Neuron (in vitro differentiated cells): ENCODE measurements at regions not wholly inside any gene's neighbourhood (a gene's known extent, or its start where the extent isn't known, plus 50 kb on each side); places are given as distances from the start of the nearest gene placed in this dataset.
"Not testable (repeated sequence)": the region's sequence is repeated elsewhere in the genome, so short reads cannot be mapped to it uniquely, and the experiment has no call there.

Source experiments
- H2AFZ ChIP-seq: one replicate; pipeline ENCODE4 v1.6.1; 2013; ENCODE audit warnings: low read depth, mild to moderate bottlenecking, inconsistent platforms, low read length, moderate library complexity
- H3K27me3 ChIP-seq: one replicate; pipeline ENCODE4 v1.6.1; 2013; ENCODE audit warnings: low read length; ENCODE audit not compliant: insufficient read depth
- H3K36me3 ChIP-seq: one replicate; pipeline ENCODE4 v1.6.1; 2013; ENCODE audit warnings: low read length; ENCODE audit not compliant: insufficient read depth
- H3K4me1 ChIP-seq: one replicate; pipeline ENCODE4 v1.6.1; 2013; ENCODE audit warnings: low read length; ENCODE audit not compliant: insufficient read depth
- H3K4me3 ChIP-seq: 2 replicates; pipeline ENCODE4 v1.5.1; 2013; ENCODE audit warnings: mild to moderate bottlenecking, low read length, moderate library complexity
- H3K9me3 ChIP-seq: one replicate; pipeline ENCODE4 v1.6.1; 2013; ENCODE audit warnings: low read length

- Histone ChIP-seq H3K36me3 (no peaks in the 10 kb centered on the region), H2AFZ (no peak overlapping the region), H3K9me3 (no peaks in the 10 kb centered on the region), H3K4me3 (no peak overlapping the region), H3K27me3 (no peaks in the 10 kb centered on the region), H3K4me1 (peaks cover 23% of the 10 kb centered on the region)
Measured at GRCh38 chr12:75646329-75647210, 135.2 kb upstream of the KRR1 start.

GRCh38 chr12:75644472-75645072 is 133.2 kb upstream of the KRR1 start:
- Histone ChIP-seq H3K4me3 (no peak overlapping the region), H3K9me3 (no peaks in the 10 kb centered on the region), H2AFZ (no peak overlapping the region), H3K27me3 (no peaks in the 10 kb centered on the region), H3K4me1 (peaks cover 12% of the 10 kb centered on the region), H3K36me3 (no peaks in the 10 kb centered on the region)

GRCh38 chr12:75643119-75643518 is 131.7 kb upstream of the KRR1 start:
- H3K36me3 ChIP-seq = not testable (repeated sequence)

GRCh38 chr12:75642226-75642625 is 130.8 kb upstream of the KRR1 start:
- H3K9me3 ChIP-seq = no peaks in the 10 kb centered on the region
- no peaks in the 10 kb centered on the region for H3K27me3 ChIP-seq
- H3K4me1 ChIP-seq = peaks cover 3% of the 10 kb centered on the region
- no peaks in the 10 kb centered on the region for H3K36me3 ChIP-seq
- H3K4me3 ChIP-seq = no peak overlapping the region
- H2AFZ ChIP-seq = no peak overlapping the region

More at GRCh38 chr12:75643119-75643518, 131.7 kb upstream of the KRR1 start:
- not testable (repeated sequence) for H3K4me1 ChIP-seq, H3K27me3 ChIP-seq, H2AFZ ChIP-seq, H3K4me3 ChIP-seq, H3K9me3 ChIP-seq

GRCh38 chr12:75641031-75641780 is 129.8 kb upstream of the KRR1 start:
- Histone ChIP-seq H2AFZ (no peak overlapping the region), H3K4me1 (peaks cover 3% of the 10 kb centered on the region), H3K4me3 (no peak overlapping the region), H3K27me3 (no peaks in the 10 kb centered on the region), H3K9me3 (no peaks in the 10 kb centered on the region), H3K36me3 (no peaks in the 10 kb centered on the region)

- H3K36me3 ChIP-seq = no peaks in the 10 kb centered on the region
- no peak overlapping the region for H3K4me3 ChIP-seq
- no peaks in the 10 kb centered on the region for H3K9me3 ChIP-seq
- no peaks in the 10 kb centered on the region for H3K27me3 ChIP-seq
- H3K4me1 ChIP-seq = peaks cover 3% of the 10 kb centered on the region
- no peak overlapping the region for H2AFZ ChIP-seq
Measured at GRCh38 chr12:75638792-75639191, 127.4 kb upstream of the KRR1 start.

- H3K4me3 ChIP-seq = no peak overlapping the region
- H3K27me3 ChIP-seq = no peaks in the 10 kb centered on the region
- H3K36me3 ChIP-seq = no peaks in the 10 kb centered on the region
- no peak overlapping the region for H2AFZ ChIP-seq
- peaks cover 17% of the 10 kb centered on the region for H3K4me1 ChIP-seq
- H3K9me3 ChIP-seq = no peaks in the 10 kb centered on the region
Measured at GRCh38 chr12:75636607-75637006, 125.2 kb upstream of the KRR1 start.

- Histone ChIP-seq H2AFZ (no peak overlapping the region), H3K9me3 (no peaks in the 10 kb centered on the region), H3K27me3 (no peaks in the 10 kb centered on the region), H3K4me1 (peaks cover 17% of the 10 kb centered on the region), H3K4me3 (no peak overlapping the region), H3K36me3 (no peaks in the 10 kb centered on the region)
Measured at GRCh38 chr12:75635606-75636444, 124.4 kb upstream of the KRR1 start.

- Histone ChIP-seq H3K36me3 (no peaks in the 10 kb centered on the region), H3K27me3 (no peaks in the 10 kb centered on the region), H2AFZ (no peak overlapping the region), H3K4me1 (peaks cover 21% of the 10 kb centered on the region), H3K9me3 (no peaks in the 10 kb centered on the region), H3K4me3 (no peak overlapping the region)
Measured at GRCh38 chr12:75634244-75635222, 123.1 kb upstream of the KRR1 start.

GRCh38 chr12:75633789-75634188 is 122.4 kb upstream of the KRR1 start:
- H2AFZ ChIP-seq = no peak overlapping the region

GRCh38 chr12:75632442-75632841 is 121.0 kb upstream of the KRR1 start:
- Histone ChIP-seq H3K9me3 (no peaks in the 10 kb centered on the region), H3K36me3 (no peaks in the 10 kb centered on the region), H2AFZ (no peak overlapping the region), H3K4me1 (peaks cover 28% of the 10 kb centered on the region), H3K4me3 (no peak overlapping the region), H3K27me3 (no peaks in the 10 kb centered on the region)

More at GRCh38 chr12:75633789-75634188, 122.4 kb upstream of the KRR1 start:
- Histone ChIP-seq H3K36me3 (no peaks in the 10 kb centered on the region), H3K4me1 (peaks cover 24% of the 10 kb centered on the region), H3K9me3 (no peaks in the 10 kb centered on the region), H3K27me3 (no peaks in the 10 kb centered on the region), H3K4me3 (no peak overlapping the region)

- Histone ChIP-seq H3K4me1 (peaks cover 28% of the 10 kb centered on the region), H3K36me3 (no peaks in the 10 kb centered on the region), H3K9me3 (no peaks in the 10 kb centered on the region), H3K27me3 (no peaks in the 10 kb centered on the region), H3K4me3 (no peak overlapping the region), H2AFZ (no peak overlapping the region)
Measured at GRCh38 chr12:75631831-75632230, 120.4 kb upstream of the KRR1 start.
